ENCODE measurements at regions not wholly inside any gene's neighbourhood (a gene's known extent, or its start where the extent isn't known, plus 50 kb on each side); places are given as distances from the start of the nearest gene placed in this dataset.
"Not testable (repeated sequence)": the region's sequence is repeated elsewhere in the genome, so short reads cannot be mapped to it uniquely, and the experiment has no call there.

DNA sequence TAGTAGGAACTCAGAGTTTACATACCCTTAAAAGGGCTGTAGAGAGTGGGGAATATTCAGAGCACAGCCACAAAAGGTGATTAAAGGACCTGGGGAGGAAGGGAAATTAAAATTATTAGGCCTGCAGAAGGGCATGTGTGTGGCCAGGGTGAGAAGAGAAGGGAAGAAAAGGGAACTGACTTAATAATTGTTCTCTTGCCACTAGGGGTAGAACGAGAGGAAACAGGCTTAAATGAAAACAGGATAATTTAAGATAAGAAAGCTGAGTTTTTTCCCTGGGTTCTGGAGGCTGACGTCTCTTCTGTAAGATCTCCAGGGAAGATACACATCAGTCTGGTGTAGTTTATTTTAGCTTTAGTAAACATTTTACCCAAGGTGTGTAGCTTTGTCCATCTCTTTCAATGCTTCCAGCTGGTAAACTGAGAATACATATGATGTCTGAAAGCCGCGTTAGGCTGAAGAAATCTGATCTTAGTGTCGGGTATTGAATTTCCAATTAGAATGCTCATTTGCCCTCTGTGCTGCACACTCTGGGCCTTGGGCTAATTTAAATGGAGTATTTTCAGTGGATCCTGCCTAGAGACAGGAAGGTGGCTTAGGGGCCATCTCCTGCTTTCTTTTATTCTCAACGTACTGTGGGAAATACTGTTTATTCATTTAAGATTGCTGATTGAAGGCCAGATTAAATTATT, 416.8 kb downstream of the TMEM38B start:
- no peak for FAIRE-seq

GRCh38 chr9:106112935-106113334, 418.6 kb downstream of the TMEM38B start:
- FAIRE-seq: no peak

GRCh38 chr9:106119176-106119575, 424.8 kb downstream of the TMEM38B start:
- FAIRE-seq: no peak

DNA sequence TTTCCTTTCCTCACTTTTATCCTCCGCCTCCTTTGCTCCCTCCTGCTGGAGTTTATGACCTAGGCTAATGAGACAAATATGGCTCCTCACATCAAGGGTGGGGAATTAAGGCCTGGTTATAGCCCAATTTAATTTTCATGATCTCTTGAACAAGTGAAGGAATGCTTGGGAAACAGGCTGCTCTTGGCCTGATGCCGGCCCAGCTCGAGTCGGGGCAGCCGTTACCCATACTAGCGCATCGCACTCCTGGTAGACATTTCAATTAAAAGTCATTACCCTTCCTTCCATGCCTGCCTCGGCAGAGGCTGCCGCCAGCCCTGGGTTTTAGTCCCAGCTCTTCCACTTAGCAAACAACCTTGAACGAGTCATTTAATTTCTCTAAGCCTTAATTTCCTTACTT, 425.7 kb downstream of the TMEM38B start:
- FAIRE-seq: no peak

DNA sequence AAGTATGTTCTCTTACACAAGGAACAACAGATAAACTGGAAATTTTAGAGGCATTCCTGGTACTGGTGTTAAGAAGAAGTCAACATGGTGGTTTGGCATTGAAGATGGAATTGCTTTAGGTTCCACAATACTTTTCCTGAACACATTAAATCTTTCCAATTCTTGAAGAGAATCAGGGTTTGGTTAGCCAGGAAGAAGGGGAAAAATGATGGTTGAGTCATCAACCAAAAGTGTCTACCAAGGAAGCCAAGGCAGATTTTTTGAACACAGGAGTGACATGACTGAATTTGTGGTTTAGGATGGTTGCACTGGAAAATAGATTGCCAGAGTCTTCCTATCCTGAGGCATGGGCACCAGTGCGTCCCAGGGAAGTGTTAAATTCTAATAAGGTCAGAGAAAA, 433.4 kb downstream of the TMEM38B start:
- no peak for FAIRE-seq

DNA sequence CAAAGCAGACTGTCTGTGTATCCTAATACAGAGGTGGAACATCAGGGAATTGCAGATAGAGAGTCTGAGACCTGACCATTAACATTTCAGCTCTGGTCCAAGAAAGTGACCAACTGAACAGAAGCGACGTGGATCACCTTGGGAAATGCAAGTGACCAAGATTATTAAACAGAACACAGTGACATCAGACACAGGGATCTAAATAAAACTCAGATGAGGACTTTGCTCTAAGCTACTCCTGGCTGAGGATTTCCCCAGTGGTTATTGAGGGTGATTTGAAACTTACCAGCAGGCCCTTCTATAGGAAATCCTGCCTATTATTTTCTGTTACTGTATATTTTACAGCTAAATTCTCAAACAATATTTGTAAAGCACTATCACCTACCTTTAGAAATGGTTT, 436.0 kb downstream of the TMEM38B start:
- no peak for FAIRE-seq

DNA sequence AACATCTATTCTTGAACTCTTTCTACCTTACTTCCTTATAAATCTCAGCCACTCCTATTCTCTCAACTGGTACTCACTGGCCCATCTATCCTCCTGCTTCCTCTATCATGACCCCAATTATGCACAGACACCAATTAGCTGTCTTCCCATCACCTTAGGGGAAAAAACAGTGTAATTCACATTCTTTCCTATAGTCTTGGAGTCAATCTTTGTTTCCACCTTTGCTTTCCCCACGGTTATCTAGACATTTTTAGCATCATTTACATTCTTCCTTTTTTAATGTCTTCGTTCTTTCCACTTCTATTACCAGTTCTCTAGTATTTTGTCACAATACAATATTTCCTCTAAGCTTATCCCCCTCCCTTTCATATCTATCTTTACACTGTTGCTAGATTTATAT, 449.4 kb downstream of the TMEM38B start:
- FAIRE-seq: no peak

DNA sequence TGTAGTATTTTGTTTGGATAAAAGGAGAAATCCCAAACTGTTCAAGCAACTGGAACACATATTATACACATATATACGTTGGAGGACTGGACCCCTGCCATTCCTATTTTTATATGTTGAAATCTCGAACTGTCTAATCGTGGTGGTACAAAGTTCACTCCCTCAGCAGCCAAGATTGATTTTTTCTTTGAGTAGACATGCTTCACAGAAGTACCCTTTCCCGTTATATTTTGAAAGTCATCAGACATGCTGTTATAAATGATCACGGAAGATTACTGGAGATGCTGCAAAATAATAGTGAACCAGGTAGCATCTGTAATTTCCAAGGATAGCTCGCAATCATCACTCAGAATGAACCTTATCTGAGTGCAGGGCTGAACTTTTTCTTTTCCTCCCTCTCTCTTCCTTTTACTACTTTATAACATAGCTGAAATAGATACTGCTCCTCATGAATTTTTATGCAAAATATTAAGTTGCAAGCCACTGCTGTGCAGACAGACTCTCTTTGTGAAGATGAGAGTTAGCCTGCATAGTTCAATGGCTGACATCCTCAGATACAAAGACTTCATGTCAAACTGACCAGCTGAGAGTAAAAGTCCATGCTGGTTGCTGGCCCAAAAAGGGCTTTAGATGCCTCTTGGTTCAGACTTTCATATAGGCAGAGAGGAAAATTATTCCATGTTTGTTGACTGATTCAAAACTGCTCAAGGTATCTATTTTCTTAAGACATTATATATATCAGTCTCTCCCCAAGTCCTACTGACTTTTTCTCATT, 451.9 kb downstream of the TMEM38B start:
- FAIRE-seq: no peak

- no peak for FAIRE-seq
Observed at GRCh38 chr9:106146886-106147285, 452.5 kb downstream of the TMEM38B start.

DNA sequence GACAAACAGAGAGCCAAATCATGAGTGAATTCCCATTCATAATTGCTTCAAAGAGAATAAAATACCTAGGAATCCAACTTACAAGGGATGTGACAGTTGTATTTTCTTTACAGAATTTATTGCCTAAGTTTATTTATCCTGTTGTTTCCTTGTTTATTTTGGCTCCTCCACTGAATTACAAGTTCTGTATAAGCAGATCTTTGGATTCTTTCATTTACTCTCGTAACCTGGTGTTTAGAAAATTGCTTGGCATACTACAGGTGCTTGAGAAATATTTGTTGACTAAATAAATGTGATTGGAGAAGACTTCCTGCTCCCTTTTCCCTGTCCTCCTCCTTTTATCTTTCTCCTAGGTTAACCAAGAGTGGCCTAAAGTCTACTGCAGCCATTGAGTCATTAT, 455.6 kb downstream of the TMEM38B start:
- no peak for FAIRE-seq

- FAIRE-seq: no peak
Observed at GRCh38 chr9:106156465-106156864, 462.1 kb downstream of the TMEM38B start.

DNA sequence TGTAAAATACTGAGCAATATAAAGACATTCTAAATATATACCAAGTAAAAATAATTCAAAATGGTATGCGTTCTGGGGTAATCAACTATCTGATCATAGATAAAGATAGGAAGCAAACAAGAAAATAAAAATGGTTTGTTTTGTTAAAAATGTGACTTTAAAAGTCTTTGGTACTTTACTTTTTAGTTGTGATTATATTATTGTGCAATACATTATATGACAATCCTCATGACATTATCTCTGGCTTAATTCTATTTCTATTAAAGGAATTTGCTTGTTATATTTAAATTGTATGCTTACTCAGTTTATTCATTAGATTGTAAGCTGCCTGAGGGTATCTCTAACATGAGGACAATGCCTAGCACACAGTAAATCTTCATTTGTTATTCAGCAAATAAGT, 477.9 kb downstream of the TMEM38B start:
- FAIRE-seq: no peak

DNA sequence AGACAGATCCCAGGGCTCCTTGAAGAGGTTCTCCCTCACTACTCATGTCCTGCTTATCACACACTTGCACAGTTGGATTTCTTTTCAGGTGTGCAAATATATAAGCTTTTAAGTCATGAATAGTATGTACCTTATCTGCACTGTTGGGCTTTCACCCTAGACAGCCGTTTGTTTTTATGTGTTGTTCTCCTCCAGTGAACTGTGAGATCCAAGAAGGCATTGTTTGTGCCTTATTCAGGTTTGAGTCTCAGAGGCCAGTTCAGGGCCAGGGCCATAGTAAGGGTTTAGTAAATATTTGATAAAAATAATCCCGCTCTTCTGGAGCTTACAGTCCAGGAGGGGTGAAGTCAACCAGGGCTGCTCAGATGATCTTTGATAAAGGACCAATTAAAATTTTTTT, 480.0 kb downstream of the TMEM38B start:
- no peak for FAIRE-seq

GRCh38 chr9:106177216-106177615, 482.9 kb downstream of the TMEM38B start:
- FAIRE-seq: no peak

GRCh38 chr9:106179191-106179590, 484.9 kb downstream of the TMEM38B start:
- FAIRE-seq: no peak

- FAIRE-seq: not testable (repeated sequence)
Observed at GRCh38 chr9:106203815-106204516, 509.6 kb downstream of the TMEM38B start.

DNA sequence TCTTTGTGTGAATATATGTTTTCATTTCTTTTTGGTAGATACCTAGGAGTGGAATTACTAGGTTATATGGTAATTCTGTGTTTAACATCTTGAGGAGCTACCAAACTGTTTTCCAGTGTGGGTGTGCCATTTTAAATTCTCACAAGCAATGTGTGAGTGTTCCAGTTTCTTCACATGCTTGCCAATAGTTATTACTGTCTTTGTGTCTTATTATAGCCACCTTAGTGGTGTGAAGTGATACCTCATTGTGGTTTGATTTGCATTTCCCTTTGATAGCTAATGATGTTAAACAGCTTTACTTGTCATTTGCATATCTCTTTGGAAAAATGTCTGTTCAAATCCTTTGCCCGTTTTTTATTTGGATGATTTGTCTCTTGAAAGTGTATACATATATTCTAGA, 513.0 kb downstream of the TMEM38B start:
- FAIRE-seq: no peak

- FAIRE-seq: no peak
Observed at GRCh38 chr9:106218427-106218826, 524.1 kb downstream of the TMEM38B start.

DNA sequence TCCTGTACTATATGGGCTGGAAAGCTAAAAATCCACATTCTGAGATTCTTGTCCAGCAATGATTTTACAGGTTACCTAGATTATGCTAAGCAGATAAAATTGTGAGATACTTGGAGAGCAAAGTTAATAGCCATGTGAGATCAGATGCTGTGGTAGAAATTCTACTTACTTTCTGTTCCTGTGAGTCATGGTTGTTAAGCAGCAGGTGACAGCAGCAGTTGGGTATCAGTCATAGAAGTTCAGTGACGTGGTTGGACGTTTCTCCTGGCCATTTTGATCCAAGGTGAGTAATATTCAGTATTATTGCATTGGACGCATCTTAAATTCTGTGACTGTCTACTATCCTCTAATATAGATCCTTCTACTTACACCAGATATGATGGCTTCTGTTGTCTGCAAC, 524.5 kb downstream of the TMEM38B start:
- no peak for FAIRE-seq

DNA sequence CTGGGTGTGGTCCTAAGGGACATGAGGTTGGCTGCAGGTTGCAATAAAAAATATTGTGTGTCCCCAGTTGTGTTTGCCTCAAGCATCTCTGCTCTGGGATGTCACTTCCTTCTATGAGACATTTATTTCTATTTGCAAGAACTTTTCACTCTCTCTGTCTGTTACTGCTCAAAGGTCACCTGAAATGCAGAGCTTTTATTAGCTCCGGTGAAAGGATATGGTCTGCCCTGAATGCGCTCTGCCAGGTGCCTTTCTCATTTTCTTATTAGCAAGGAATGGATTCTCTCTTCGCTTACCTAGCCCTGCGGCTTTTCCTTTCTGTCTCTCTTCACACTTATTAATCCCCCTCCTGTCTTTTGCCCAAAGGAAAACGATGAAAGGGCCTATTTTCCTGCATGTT, 526.1 kb downstream of the TMEM38B start:
- no peak for FAIRE-seq

- FAIRE-seq: no peak
Observed at GRCh38 chr9:106228861-106229260, 534.5 kb downstream of the TMEM38B start.

DNA sequence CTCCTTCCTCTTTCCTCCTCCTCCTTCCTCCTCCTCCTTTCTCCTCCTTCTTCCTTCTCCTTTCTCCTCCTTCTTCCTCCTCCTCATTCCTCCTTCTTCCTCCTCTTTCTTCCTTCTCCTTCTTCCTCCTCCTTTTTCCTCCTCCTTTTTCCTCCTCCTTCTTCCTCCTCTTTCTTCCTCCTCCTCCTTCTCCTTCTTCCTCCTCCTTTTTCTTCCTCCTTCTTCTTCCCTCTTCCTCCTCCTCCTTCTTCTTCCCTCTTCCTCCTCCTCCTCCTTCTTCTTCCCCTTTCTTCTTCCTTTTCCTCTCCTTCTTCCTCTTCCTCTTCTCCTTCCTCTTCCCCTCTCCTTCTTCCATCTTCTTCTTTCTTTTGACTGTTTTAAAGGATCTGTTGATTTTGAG, 538.8 kb downstream of the TMEM38B start:
- no peak for FAIRE-seq

GRCh38 chr9:106260908-106261307, 566.6 kb downstream of the TMEM38B start:
- not testable (repeated sequence) for FAIRE-seq

DNA sequence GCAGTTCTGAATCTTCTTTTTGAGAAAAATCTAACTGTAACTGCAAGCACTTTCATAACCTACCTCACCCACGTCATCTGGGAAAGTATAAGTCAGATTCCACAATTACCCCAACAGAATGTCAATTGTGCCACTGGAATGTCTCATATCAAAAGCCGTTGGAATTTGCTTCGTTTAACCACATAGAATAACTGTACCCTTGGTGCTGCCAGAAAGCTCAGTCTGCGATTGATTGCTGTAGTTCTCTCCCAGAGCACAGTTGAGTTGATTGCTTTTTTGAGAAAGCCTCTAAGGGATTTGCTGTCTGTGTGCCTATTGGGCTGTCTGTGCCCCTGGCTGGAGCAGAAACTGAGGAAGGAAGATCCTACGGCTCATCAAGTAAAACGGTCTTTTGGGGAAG, 583.6 kb downstream of the TMEM38B start:
- no peak for FAIRE-seq
